Endothelial cell of umbilical vein (primary cell): ENCODE measurements at regions not wholly inside any gene's neighbourhood (a gene's known extent, or its start where the extent isn't known, plus 50 kb on each side); places are given as distances from the start of the nearest gene placed in this dataset.

Source experiments
- EZH2 ChIP-seq: IDR thresholded peaks from 2 replicates; pipeline ENCODE4 v1.6.1; 2012; ENCODE audit warnings: borderline replicate concordance, low read depth, mild to moderate bottlenecking, moderate library complexity, low read length, inconsistent platforms; ENCODE audit not compliant: severe bottlenecking
- FOS ChIP-seq: IDR thresholded peaks from 2 replicates; pipeline ENCODE4 v1.6.1; 2011; ENCODE audit warnings: mild to moderate bottlenecking, low read length, moderate library complexity, borderline replicate concordance; ENCODE audit not compliant: insufficient read depth
- GATA2 ChIP-seq: IDR thresholded peaks from 2 replicates; pipeline ENCODE4 v1.7.0; 2011; ENCODE audit warnings: low read depth, mild to moderate bottlenecking, moderate library complexity, mixed read lengths, low read length; ENCODE audit not compliant: insufficient read length, insufficient read depth
- JUN ChIP-seq: IDR thresholded peaks from 2 replicates; pipeline ENCODE4 v1.6.1; 2011; ENCODE audit warnings: borderline replicate concordance, low read depth; ENCODE audit not compliant: insufficient read length, insufficient read depth
- MYC ChIP-seq: IDR thresholded peaks from one replicate; pipeline ENCODE4 v1.6.1; 2011; ENCODE audit warnings: mild to moderate bottlenecking, low read depth, low read length
- POLR2A ChIP-seq: IDR thresholded peaks from 2 replicates; pipeline ENCODE4 v1.6.1; 2012; ENCODE audit warnings: low read depth, mild to moderate bottlenecking, control low read depth, low read length
- POLR2AphosphoS5 ChIP-seq: IDR thresholded peaks from 2 replicates; pipeline ENCODE4 v1.6.1; 2012; ENCODE audit warnings: low read depth, mild to moderate bottlenecking, control low read depth, low read length, moderate library complexity; ENCODE audit not compliant: insufficient read depth
- TF ChIP-seq, protein P1 (sequence below): IDR thresholded peaks from 2 replicates; pipeline ENCODE4 v1.6.1; 2011; ENCODE audit not compliant: insufficient read depth, insufficient read length
- TF ChIP-seq, protein P2 (sequence below), 2 donors: IDR thresholded peaks; 1 replicate in 1 of 2; 2 replicates in 1 of 2; pipeline ENCODE4 v1.5.1; 2011; ENCODE audit warnings: low read length in 2 of 2, mild to moderate bottlenecking in 2 of 2, moderate library complexity in 2 of 2, control low read depth in 1 of 2, inconsistent platforms in 1 of 2, low read depth in 1 of 2; ENCODE audit not compliant: insufficient read depth in 1 of 2; ENCODE audit errors: extremely low read depth in 1 of 2

DNA sequence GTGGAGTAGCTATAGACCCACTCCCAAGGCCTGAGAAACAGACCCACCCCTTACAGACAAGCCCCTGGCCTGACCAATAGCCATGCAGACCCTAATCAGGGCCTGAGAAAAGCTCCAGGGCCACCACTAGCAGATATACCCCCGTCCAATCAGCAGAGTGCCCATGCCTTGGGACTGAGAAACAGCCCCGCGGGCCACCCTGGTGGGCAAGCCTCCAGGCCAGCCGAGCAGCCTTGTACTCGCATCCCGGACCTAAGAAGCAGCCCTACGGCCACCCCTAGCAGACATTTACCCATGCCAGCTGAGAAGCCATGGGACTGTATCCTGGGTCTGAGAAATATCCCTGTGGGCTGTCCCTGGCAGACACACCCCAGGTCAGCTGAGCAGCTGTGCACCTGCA is 436.5 kb downstream of the SMARCA1 start:
- no peak for TF ChIP-seq POLR2A
- TF ChIP-seq GATA2: no peak
- TF ChIP-seq, protein P1, sequence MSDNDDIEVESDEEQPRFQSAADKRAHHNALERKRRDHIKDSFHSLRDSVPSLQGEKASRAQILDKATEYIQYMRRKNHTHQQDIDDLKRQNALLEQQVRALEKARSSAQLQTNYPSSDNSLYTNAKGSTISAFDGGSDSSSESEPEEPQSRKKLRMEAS: no peak
- TF ChIP-seq, protein P2, sequence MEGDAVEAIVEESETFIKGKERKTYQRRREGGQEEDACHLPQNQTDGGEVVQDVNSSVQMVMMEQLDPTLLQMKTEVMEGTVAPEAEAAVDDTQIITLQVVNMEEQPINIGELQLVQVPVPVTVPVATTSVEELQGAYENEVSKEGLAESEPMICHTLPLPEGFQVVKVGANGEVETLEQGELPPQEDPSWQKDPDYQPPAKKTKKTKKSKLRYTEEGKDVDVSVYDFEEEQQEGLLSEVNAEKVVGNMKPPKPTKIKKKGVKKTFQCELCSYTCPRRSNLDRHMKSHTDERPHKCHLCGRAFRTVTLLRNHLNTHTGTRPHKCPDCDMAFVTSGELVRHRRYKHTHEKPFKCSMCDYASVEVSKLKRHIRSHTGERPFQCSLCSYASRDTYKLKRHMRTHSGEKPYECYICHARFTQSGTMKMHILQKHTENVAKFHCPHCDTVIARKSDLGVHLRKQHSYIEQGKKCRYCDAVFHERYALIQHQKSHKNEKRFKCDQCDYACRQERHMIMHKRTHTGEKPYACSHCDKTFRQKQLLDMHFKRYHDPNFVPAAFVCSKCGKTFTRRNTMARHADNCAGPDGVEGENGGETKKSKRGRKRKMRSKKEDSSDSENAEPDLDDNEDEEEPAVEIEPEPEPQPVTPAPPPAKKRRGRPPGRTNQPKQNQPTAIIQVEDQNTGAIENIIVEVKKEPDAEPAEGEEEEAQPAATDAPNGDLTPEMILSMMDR (IDR thresholded peaks at IDR 0.05; ENCODE audit: extremely low read depth in 1 of 2, insufficient read depth in 1 of 2, low read depth in 1 of 2, low read length in 2 of 2): no peak
- no peak for TF ChIP-seq EZH2
- no peak for TF ChIP-seq JUN
- TF ChIP-seq FOS: no peak
- TF ChIP-seq POLR2AphosphoS5: no peak
- TF ChIP-seq MYC: no peak
